WTC11 (cell line): ENCODE measurements at regions not wholly inside any gene's neighbourhood (a gene's known extent, or its start where the extent isn't known, plus 50 kb on each side); places are given as distances from the start of the nearest gene placed in this dataset.

ENCODE experiments used
- ATAC-seq: fragments of 200-7000 bp; cut with Tn5 transposase; 2 replicates; pipeline ENCODE4 v1.10.0; 2021; ENCODE audit warnings: mild to moderate bottlenecking, moderate library complexity
- CTCF ChIA-PET: fragments of 300-600 bp; sonication (Branson Sonifier 250); formaldehyde crosslinking; loops from one replicate; lab custom pipeline; 2021; ENCODE audit warnings: antibody characterized with exemption; lab: Charles Lee
- POLR2A ChIA-PET: fragments of 350-600 bp; sonication (Branson Sonifier 250); formaldehyde crosslinking; loops from one replicate; lab custom pipeline; 2021; ENCODE audit warnings: antibody characterized with exemption; lab: Charles Lee
- DNase-seq: peaks from one replicate; pipeline ENCODE4 v3.0.0; 2021; ENCODE audit warnings: low spot score
- H3K27ac Mint-ChIP-seq: 2 replicates; pipeline ENCODE4 v1.8.0; 2021; ENCODE audit warnings: mixed read lengths
- H3K27me3 Mint-ChIP-seq: 2 replicates; pipeline ENCODE4 v1.8.0; 2021; ENCODE audit warnings: low read depth, mild to moderate bottlenecking, moderate library complexity, mixed read lengths
- H3K36me3 Mint-ChIP-seq: 2 replicates; pipeline ENCODE4 v1.8.0; 2021; ENCODE audit warnings: mixed read lengths
- H3K4me1 Mint-ChIP-seq: 2 replicates; pipeline ENCODE4 v1.8.0; 2022; ENCODE audit warnings: mixed read lengths
- H3K4me3 Mint-ChIP-seq: 2 replicates; pipeline ENCODE4 v1.8.0; 2021; ENCODE audit warnings: mild to moderate bottlenecking, moderate library complexity, mixed read lengths
- H3K9me3 Mint-ChIP-seq: 2 replicates; pipeline ENCODE4 v1.8.0; 2021; ENCODE audit warnings: mixed read lengths
- CDX4 ChIP-seq: fragments of 250-450 bp; sonication (Bioruptor Pico); IDR thresholded peaks from 2 replicates; pipeline ENCODE4 v1.9.0; 2021; ENCODE audit warnings: moderate library complexity, mild to moderate bottlenecking, inconsistent platforms, borderline replicate concordance
- ELF4 ChIP-seq: sonication (generic); formaldehyde crosslinking; IDR thresholded peaks from 2 replicates; pipeline ENCODE4 v1.8.1; 2022; ENCODE audit warnings: low read depth, mild to moderate bottlenecking, moderate library complexity, missing genetic modification reagents
- ESRRA ChIP-seq: sonication (generic); formaldehyde crosslinking; IDR thresholded peaks from 2 replicates; pipeline ENCODE4 v1.8.1; 2022; ENCODE audit warnings: mild to moderate bottlenecking, missing genetic modification reagents, borderline replicate concordance
- ETV6 ChIP-seq: sonication (generic); formaldehyde crosslinking; IDR thresholded peaks from 2 replicates; pipeline ENCODE4 v1.8.1; 2022; ENCODE audit warnings: mild to moderate bottlenecking, missing genetic modification reagents
- FOXJ3 ChIP-seq: sonication (generic); formaldehyde crosslinking; IDR thresholded peaks from 2 replicates; pipeline ENCODE4 v1.9.0; 2021; ENCODE audit warnings: missing genetic modification reagents, mild to moderate bottlenecking, borderline replicate concordance
- NFATC4 ChIP-seq: fragments of 250-450 bp; sonication (Bioruptor Pico); IDR thresholded peaks from 2 replicates; pipeline ENCODE4 v1.9.0; 2021; ENCODE audit warnings: mild to moderate bottlenecking
- OVOL2 ChIP-seq: fragments of 250-450 bp; sonication (Bioruptor Pico); IDR thresholded peaks from 2 replicates; pipeline ENCODE4 v1.9.0; 2021; ENCODE audit warnings: mild to moderate bottlenecking, borderline replicate concordance
- SMAD3 ChIP-seq: sonication (generic); formaldehyde crosslinking; IDR thresholded peaks from 2 replicates; pipeline ENCODE4 v1.8.0; 2022; ENCODE audit warnings: missing genetic modification reagents, mild to moderate bottlenecking, borderline replicate concordance
- TEAD1 ChIP-seq: sonication (generic); formaldehyde crosslinking; IDR thresholded peaks from 2 replicates; pipeline ENCODE4 v1.8.0; 2022; ENCODE audit warnings: mild to moderate bottlenecking, missing genetic modification reagents
- ZBTB21 ChIP-seq: sonication (generic); formaldehyde crosslinking; IDR thresholded peaks from 2 replicates; pipeline ENCODE4 v1.8.1; 2023; ENCODE audit warnings: mild to moderate bottlenecking, missing genetic modification reagents, borderline replicate concordance
- ZBTB43 ChIP-seq: sonication (generic); formaldehyde crosslinking; IDR thresholded peaks from 2 replicates; pipeline ENCODE4 v1.8.1; 2023; ENCODE audit warnings: mild to moderate bottlenecking, missing genetic modification reagents
- ZNF281 ChIP-seq: sonication (generic); formaldehyde crosslinking; IDR thresholded peaks from 2 replicates; pipeline ENCODE4 v1.8.0; 2023; ENCODE audit warnings: mild to moderate bottlenecking, missing genetic modification reagents
- TF ChIP-seq, protein P1 (sequence below): fragments of 250-450 bp; sonication (Bioruptor Pico); conservative IDR thresholded peaks from 2 replicates; pipeline ENCODE4 v1.9.0; 2021; ENCODE audit warnings: mild to moderate bottlenecking
- TF ChIP-seq, protein P2 (sequence below): fragments of 250-450 bp; sonication (Bioruptor Pico); IDR thresholded peaks from 2 replicates; pipeline ENCODE4 v1.9.0; 2021; ENCODE audit warnings: mild to moderate bottlenecking, borderline replicate concordance

DNA sequence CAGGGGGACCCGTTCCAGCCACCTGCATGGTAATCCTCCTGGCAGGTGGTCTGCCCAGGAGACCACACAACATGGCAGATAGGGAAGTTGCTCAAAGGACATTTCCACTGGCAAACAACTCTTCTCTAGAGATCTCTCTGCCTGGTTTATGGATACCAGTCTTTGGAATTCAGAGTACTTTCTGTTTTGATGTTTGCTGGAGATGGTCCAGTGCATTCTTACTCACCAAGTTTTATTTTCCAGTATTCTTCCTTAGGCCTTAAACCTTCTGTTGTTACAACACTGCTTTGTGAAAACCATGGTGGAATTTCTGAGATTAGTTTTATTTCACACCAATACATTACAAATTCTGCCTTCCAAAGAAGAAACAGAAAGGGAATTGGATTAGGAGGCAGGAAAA is 428.3 kb downstream of the FUT8 start (continued):
- TF ChIP-seq, protein P1, sequence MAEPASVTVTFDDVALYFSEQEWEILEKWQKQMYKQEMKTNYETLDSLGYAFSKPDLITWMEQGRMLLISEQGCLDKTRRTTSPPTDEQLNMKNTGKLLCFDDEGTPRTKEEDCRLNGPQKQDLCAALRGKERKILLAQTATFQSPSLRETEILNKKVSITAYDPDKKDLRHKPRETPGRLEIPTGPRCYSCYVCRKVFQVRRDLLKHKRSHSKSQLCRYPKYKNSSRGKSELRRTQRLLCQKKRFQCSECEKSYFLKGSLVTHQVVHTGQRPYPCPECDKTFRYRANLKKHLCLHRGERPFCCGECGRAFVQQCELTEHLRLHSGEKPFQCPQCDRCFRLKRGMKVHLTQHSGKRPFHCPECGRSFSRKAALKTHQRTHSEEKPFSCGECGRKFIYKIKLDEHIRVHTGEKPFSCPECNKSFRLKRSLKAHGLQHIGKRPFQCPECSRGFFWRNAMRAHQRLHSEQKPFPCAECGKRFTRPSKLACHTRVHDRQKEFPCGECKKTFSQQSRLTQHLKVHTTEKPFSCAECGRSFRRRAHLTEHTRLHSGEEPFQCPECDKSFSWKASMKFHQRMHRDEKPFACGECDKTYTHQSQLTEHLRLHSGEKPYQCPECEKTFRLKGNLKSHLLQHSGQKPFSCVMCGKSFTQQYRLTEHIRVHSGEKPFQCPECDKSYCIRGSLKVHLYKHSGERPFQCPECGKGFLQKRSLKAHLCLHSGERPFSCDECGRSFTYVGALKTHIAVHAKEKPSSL (CRISPR knock-in tag), result no peak
- TF ChIP-seq ESRRA (CRISPR knock-in tag), result no peak
- TF ChIP-seq ZNF281 (CRISPR knock-in tag), result no peak
- no peak for TF ChIP-seq FOXJ3 (CRISPR knock-in tag)
- no peak for TF ChIP-seq ETV6 (CRISPR knock-in tag)
- no peak for TF ChIP-seq TEAD1 (CRISPR knock-in tag)

- peaks cover 4% of the 10 kb centered on the region for H3K9me3 Mint-ChIP-seq
- POLR2A ChIA-PET, result no interaction called here
- no peaks in the 10 kb centered on the region for H3K36me3 Mint-ChIP-seq
- peaks cover 6% of the 10 kb centered on the region for H3K4me1 Mint-ChIP-seq
- TF ChIP-seq FOXJ3 (CRISPR knock-in tag), result no peak
- TF ChIP-seq ZBTB21 (CRISPR knock-in tag), result no peak
- no peak for TF ChIP-seq OVOL2 (CRISPR knock-in tag)
- no peak for TF ChIP-seq ELF4
- TF ChIP-seq NFATC4 (CRISPR knock-in tag), result no peak
- no peak for TF ChIP-seq CDX4 (CRISPR knock-in tag)
- TF ChIP-seq, protein P2, sequence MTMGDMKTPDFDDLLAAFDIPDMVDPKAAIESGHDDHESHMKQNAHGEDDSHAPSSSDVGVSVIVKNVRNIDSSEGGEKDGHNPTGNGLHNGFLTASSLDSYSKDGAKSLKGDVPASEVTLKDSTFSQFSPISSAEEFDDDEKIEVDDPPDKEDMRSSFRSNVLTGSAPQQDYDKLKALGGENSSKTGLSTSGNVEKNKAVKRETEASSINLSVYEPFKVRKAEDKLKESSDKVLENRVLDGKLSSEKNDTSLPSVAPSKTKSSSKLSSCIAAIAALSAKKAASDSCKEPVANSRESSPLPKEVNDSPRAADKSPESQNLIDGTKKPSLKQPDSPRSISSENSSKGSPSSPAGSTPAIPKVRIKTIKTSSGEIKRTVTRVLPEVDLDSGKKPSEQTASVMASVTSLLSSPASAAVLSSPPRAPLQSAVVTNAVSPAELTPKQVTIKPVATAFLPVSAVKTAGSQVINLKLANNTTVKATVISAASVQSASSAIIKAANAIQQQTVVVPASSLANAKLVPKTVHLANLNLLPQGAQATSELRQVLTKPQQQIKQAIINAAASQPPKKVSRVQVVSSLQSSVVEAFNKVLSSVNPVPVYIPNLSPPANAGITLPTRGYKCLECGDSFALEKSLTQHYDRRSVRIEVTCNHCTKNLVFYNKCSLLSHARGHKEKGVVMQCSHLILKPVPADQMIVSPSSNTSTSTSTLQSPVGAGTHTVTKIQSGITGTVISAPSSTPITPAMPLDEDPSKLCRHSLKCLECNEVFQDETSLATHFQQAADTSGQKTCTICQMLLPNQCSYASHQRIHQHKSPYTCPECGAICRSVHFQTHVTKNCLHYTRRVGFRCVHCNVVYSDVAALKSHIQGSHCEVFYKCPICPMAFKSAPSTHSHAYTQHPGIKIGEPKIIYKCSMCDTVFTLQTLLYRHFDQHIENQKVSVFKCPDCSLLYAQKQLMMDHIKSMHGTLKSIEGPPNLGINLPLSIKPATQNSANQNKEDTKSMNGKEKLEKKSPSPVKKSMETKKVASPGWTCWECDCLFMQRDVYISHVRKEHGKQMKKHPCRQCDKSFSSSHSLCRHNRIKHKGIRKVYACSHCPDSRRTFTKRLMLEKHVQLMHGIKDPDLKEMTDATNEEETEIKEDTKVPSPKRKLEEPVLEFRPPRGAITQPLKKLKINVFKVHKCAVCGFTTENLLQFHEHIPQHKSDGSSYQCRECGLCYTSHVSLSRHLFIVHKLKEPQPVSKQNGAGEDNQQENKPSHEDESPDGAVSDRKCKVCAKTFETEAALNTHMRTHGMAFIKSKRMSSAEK, result no peak
- TF ChIP-seq SMAD3 (CRISPR knock-in tag), result no peak
- no peak for TF ChIP-seq ZBTB43 (CRISPR knock-in tag)
- TF ChIP-seq, all 79 proteins: peak for 0
- ATAC-seq, result no peak
- H3K4me3 Mint-ChIP-seq, result no peak overlapping the region
- H3K27me3 Mint-ChIP-seq, result no peaks in the 10 kb centered on the region; the same call in 1 of the 2 replicates
- CTCF ChIA-PET, result interaction anchor here (1.0 to 1.4 kb wide), 3 partner anchors 13 to 22 kb away, joined by 3 read pairs; no protein-coding TSS in a partner anchor
- DNase-seq, result no peak
- H3K27ac Mint-ChIP-seq, result no peak overlapping the region
These were observed 433.8 kb downstream of the FUT8 start for GRCh38 chr14:65846196-65846868.
